NCI-H526 (cell line): ENCODE measurements at regions not wholly inside any gene's neighbourhood (a gene's known extent, or its start where the extent isn't known, plus 50 kb on each side); places are given as distances from the start of the nearest gene placed in this dataset.

Experiments used
- DNase-seq, 2 experiments: peaks; one replicate each; lab custom pipeline; 2025; lab: John Stamatoyannopoulos, UW

- DNase-seq = no peak
Measured at GRCh38 chr2:2569306-2569705, 238.2 kb upstream of the MYT1L start.

GRCh38 chr2:2568411-2568810 is 237.3 kb upstream of the MYT1L start:
- DNase-seq = no peak

- no peak for DNase-seq
Measured at GRCh38 chr2:2567776-2568175, 236.7 kb upstream of the MYT1L start.

- no peak for DNase-seq
Measured at GRCh38 chr2:2566396-2567323, 235.6 kb upstream of the MYT1L start.

- DNase-seq = no peak
Measured at GRCh38 chr2:2565671-2566070, 234.6 kb upstream of the MYT1L start.

GRCh38 chr2:2564300-2565078 is 233.4 kb upstream of the MYT1L start:
- DNase-seq = peak; percentile 30 to 78

GRCh38 chr2:2563309-2563860 is 232.3 kb upstream of the MYT1L start:
- no peak for DNase-seq

- DNase-seq = no peak
Measured at GRCh38 chr2:2562867-2563266, 231.8 kb upstream of the MYT1L start.

- DNase-seq = no peak
Measured at GRCh38 chr2:2561346-2562095, 230.4 kb upstream of the MYT1L start.

- DNase-seq = no peak
Measured at GRCh38 chr2:2560374-2561015, 229.4 kb upstream of the MYT1L start.

- DNase-seq = no peak
Measured at GRCh38 chr2:2558476-2558875, 227.4 kb upstream of the MYT1L start.

- no peak for DNase-seq
Measured at GRCh38 chr2:2557475-2557874, 226.4 kb upstream of the MYT1L start.

- DNase-seq = no peak
Measured at GRCh38 chr2:2550856-2551255, 219.8 kb upstream of the MYT1L start.

GRCh38 chr2:2547911-2548310 is 216.8 kb upstream of the MYT1L start:
- DNase-seq = no peak

- no peak for DNase-seq
Measured at GRCh38 chr2:2547451-2547850, 216.4 kb upstream of the MYT1L start.

GRCh38 chr2:2546046-2546445 is 215.0 kb upstream of the MYT1L start:
- DNase-seq = no peak

- DNase-seq = peak; percentile 43 to 60
Measured at GRCh38 chr2:2542966-2543611, 212.0 kb upstream of the MYT1L start.

- no peak for DNase-seq
Measured at GRCh38 chr2:2542316-2542715, 211.2 kb upstream of the MYT1L start.

- DNase-seq = no peak
Measured at GRCh38 chr2:2540406-2540805, 209.3 kb upstream of the MYT1L start.

GRCh38 chr2:2536416-2537056 is 205.5 kb upstream of the MYT1L start:
- DNase-seq = no peak

- no peak for DNase-seq
Measured at GRCh38 chr2:2530334-2530733, 199.3 kb upstream of the MYT1L start.
